Suprapubic skin (tissue), 4 donors: ENCODE measurements at regions not wholly inside any gene's neighbourhood (a gene's known extent, or its start where the extent isn't known, plus 50 kb on each side); places are given as distances from the start of the nearest gene placed in this dataset.

Experiments used
- DNase-seq, 2 donors: peaks; one replicate each; pipeline ENCODE4 v3.0.0-alpha.2; 2019; ENCODE audit warnings: low spot score in 2 of 2
- H3K27ac ChIP-seq: fragments of 200-600 bp; sonication (generic); one replicate; pipeline ENCODE4 v1.5.1; 2019
- H3K27me3 ChIP-seq: fragments of 200-600 bp; sonication (generic); one replicate; pipeline ENCODE4 v1.5.1; 2019
- H3K36me3 ChIP-seq: fragments of 200-600 bp; sonication (generic); one replicate; pipeline ENCODE4 v1.5.1; 2019
- H3K4me1 ChIP-seq: fragments of 200-600 bp; sonication (generic); one replicate; pipeline ENCODE4 v1.5.1; 2019
- H3K4me3 ChIP-seq: fragments of 200-600 bp; sonication (generic); one replicate; pipeline ENCODE4 v1.5.1; 2019; ENCODE audit warnings: mild to moderate bottlenecking
- H3K9me3 ChIP-seq: fragments of 200-600 bp; sonication (generic); one replicate; pipeline ENCODE4 v1.5.1; 2019
- CTCF ChIP-seq, 2 donors: fragments of 200-600 bp in 1 of 2; fragments of 450-650 bp in 1 of 2; sonication (generic) in 1 of 2; IDR thresholded peaks; one replicate each; pipeline ENCODE4 v1.5.1; 2016 to 2019; ENCODE audit warnings: antibody characterized with exemption in 2 of 2, mild to moderate bottlenecking in 1 of 2, moderate library complexity in 1 of 2
- EP300 ChIP-seq: sonication (generic); formaldehyde crosslinking; IDR thresholded peaks from one replicate; pipeline ENCODE4 v1.6.1; 2017; ENCODE audit warnings: antibody characterized with exemption
- POLR2A ChIP-seq, 2 donors: fragments of 450-650 bp; IDR thresholded peaks; one replicate each; pipeline ENCODE4 v1.6.1; 2017; ENCODE audit warnings: antibody characterized with exemption in 2 of 2, mild to moderate bottlenecking in 2 of 2, moderate library complexity in 2 of 2
- POLR2AphosphoS5 ChIP-seq, 3 donors: sonication (generic); formaldehyde crosslinking; IDR thresholded peaks; one replicate each; pipeline ENCODE4 v1.6.1; 2017; ENCODE audit warnings: antibody characterized with exemption in 3 of 3
- WGBS: methylation state at CpG from one replicate; pipeline ENCODE4 v1.1.5; 2018; 5-methylcytosine and 5-hydroxymethylcytosine counted together

GRCh38 chr3:148428862-148429605 is 268.7 kb upstream of the AGTR1 start:
- Histone ChIP-seq H3K36me3 (no peaks in the 10 kb centered on the region), H3K4me3 (no peak overlapping the region), H3K9me3 (no peaks in the 10 kb centered on the region), H3K27ac (no peak overlapping the region), H3K27me3 (no peaks in the 10 kb centered on the region), H3K4me1 (no peaks in the 10 kb centered on the region)
- TF ChIP-seq CTCF (IDR thresholded peaks at IDR 0.05) (no peak), POLR2AphosphoS5 (IDR thresholded peaks at IDR 0.05) (no peak), EP300 (no peak), POLR2A (IDR thresholded peaks at IDR 0.05) (no peak)
- 77% methylated on average over 3 of the region's 3 CpGs for WGBS
- no peak for DNase-seq

- no peak overlapping the region for H3K4me3 ChIP-seq
- DNase-seq = no peak
- WGBS = 30% methylated on average over 2 of the region's 2 CpGs
- TF ChIP-seq POLR2A (IDR thresholded peaks at IDR 0.05) (no peak), POLR2AphosphoS5 (IDR thresholded peaks at IDR 0.05) (no peak), CTCF (IDR thresholded peaks at IDR 0.05) (no peak), EP300 (no peak)
- peaks cover 4% of the 10 kb centered on the region for H3K9me3 ChIP-seq
- H3K4me1 ChIP-seq = no peaks in the 10 kb centered on the region
- H3K36me3 ChIP-seq = no peaks in the 10 kb centered on the region
- H3K27ac ChIP-seq = no peak overlapping the region
- H3K27me3 ChIP-seq = no peaks in the 10 kb centered on the region
Measured at GRCh38 chr3:148433665-148434064, 264.0 kb upstream of the AGTR1 start.

GRCh38 chr3:148435534-148435933 is 262.2 kb upstream of the AGTR1 start:
- no peaks in the 10 kb centered on the region for H3K36me3 ChIP-seq
- no peak for DNase-seq
- no peaks in the 10 kb centered on the region for H3K4me1 ChIP-seq
- H3K27me3 ChIP-seq = no peaks in the 10 kb centered on the region
- no peak overlapping the region for H3K4me3 ChIP-seq
- peaks cover 4% of the 10 kb centered on the region for H3K9me3 ChIP-seq
- TF ChIP-seq POLR2A (IDR thresholded peaks at IDR 0.05) = no peak
- no peak overlapping the region for H3K27ac ChIP-seq

- TF ChIP-seq EP300 (no peak), POLR2A (IDR thresholded peaks at IDR 0.05) (no peak), POLR2AphosphoS5 (IDR thresholded peaks at IDR 0.05) (no peak)
- no peaks in the 10 kb centered on the region for H3K27me3 ChIP-seq
- H3K9me3 ChIP-seq = peaks cover 4% of the 10 kb centered on the region
- H3K4me3 ChIP-seq = no peak overlapping the region
- no peaks in the 10 kb centered on the region for H3K36me3 ChIP-seq
- H3K27ac ChIP-seq = no peak overlapping the region
- 57% methylated on average over 3 of the region's 3 CpGs for WGBS
- no peak for DNase-seq
- no peaks in the 10 kb centered on the region for H3K4me1 ChIP-seq
Measured at GRCh38 chr3:148439254-148439822, 258.4 kb upstream of the AGTR1 start.

GRCh38 chr3:148441191-148441590 is 256.5 kb upstream of the AGTR1 start:
- no peak overlapping the region for H3K27ac ChIP-seq
- H3K4me3 ChIP-seq = no peak overlapping the region
- no peak for DNase-seq
- H3K9me3 ChIP-seq = no peaks in the 10 kb centered on the region
- H3K36me3 ChIP-seq = no peaks in the 10 kb centered on the region
- 59% methylated on average over 1 of the region's 1 CpG for WGBS
- no peaks in the 10 kb centered on the region for H3K4me1 ChIP-seq
- TF ChIP-seq POLR2AphosphoS5 (IDR thresholded peaks at IDR 0.05) = no peak
- no peak for TF ChIP-seq POLR2A (IDR thresholded peaks at IDR 0.05)
- no peak for TF ChIP-seq CTCF (IDR thresholded peaks at IDR 0.05)
- no peak for TF ChIP-seq EP300
- H3K27me3 ChIP-seq = no peaks in the 10 kb centered on the region

GRCh38 chr3:148450819-148451218 is 246.9 kb upstream of the AGTR1 start:
- no peak for DNase-seq
- no peaks in the 10 kb centered on the region for H3K27me3 ChIP-seq
- 64% methylated on average over 5 of the region's 5 CpGs for WGBS
- TF ChIP-seq CTCF (IDR thresholded peaks at IDR 0.05) (no peak), POLR2AphosphoS5 (IDR thresholded peaks at IDR 0.05) (no peak), EP300 (no peak), POLR2A (IDR thresholded peaks at IDR 0.05) (no peak)
- no peaks in the 10 kb centered on the region for H3K36me3 ChIP-seq
- no peaks in the 10 kb centered on the region for H3K4me1 ChIP-seq
- H3K27ac ChIP-seq = no peak overlapping the region
- no peak overlapping the region for H3K4me3 ChIP-seq
- H3K9me3 ChIP-seq = no peaks in the 10 kb centered on the region
